A673 (cell line): ENCODE measurements at regions not wholly inside any gene's neighbourhood (a gene's known extent, or its start where the extent isn't known, plus 50 kb on each side); places are given as distances from the start of the nearest gene placed in this dataset.

Experiments
- BruUV-seq: library from RNA; stranded (reverse); fragments of 400-500 nt; replicated peaks from 2 replicates; lab custom pipeline; 2021; lab: Mats Ljungman, UMichigan
- CTCF ChIA-PET: fragments of 300-600 bp; sonication (Branson Sonifier 250); formaldehyde crosslinking; loops from one replicate; lab custom pipeline; 2022; ENCODE audit warnings: antibody characterized with exemption; lab: Charles Lee
- POLR2A ChIA-PET: fragments of 300-600 bp; sonication (Branson Sonifier 250); formaldehyde crosslinking; loops from one replicate; lab custom pipeline; 2022; ENCODE audit warnings: antibody characterized with exemption; ENCODE audit not compliant: low non-redundant PET; lab: Charles Lee
- DNase-seq: peaks from one replicate; pipeline ENCODE4 v3.0.0-alpha.2; 2015; ENCODE audit warnings: low spot score
- H3K27ac ChIP-seq: fragments of 200-600 bp; sonication (generic); 2 replicates; pipeline ENCODE4 v1.5.1; 2016; ENCODE audit warnings: mixed run types, low read depth, mild to moderate bottlenecking, mixed read lengths, antibody characterized with exemption, low read length; ENCODE audit not compliant: poor library complexity, severe bottlenecking
- H3K27me3 ChIP-seq: fragments of 200-600 bp; sonication (generic); replicated peaks from 2 replicates; pipeline ENCODE4 v1.6.1; 2017; ENCODE audit warnings: mixed run types, low read depth, mild to moderate bottlenecking, mixed read lengths, antibody characterized with exemption, low read length; ENCODE audit not compliant: insufficient read depth, poor library complexity
- H3K36me3 ChIP-seq: fragments of 200-600 bp; sonication (generic); 2 replicates; pipeline ENCODE4 v1.6.1; 2016; ENCODE audit warnings: mixed run types, mild to moderate bottlenecking, mixed read lengths, antibody characterized with exemption, low read length; ENCODE audit not compliant: insufficient read depth, poor library complexity, severe bottlenecking
- H3K4me1 ChIP-seq: fragments of 200-600 bp; sonication (generic); 2 replicates; pipeline ENCODE4 v1.6.1; 2017; ENCODE audit warnings: mixed run types, mild to moderate bottlenecking, mixed read lengths, antibody characterized with exemption, low read length; ENCODE audit not compliant: insufficient read depth, poor library complexity, severe bottlenecking
- H3K4me3 ChIP-seq: fragments of 200-600 bp; sonication (generic); 2 replicates; pipeline ENCODE4 v1.5.1; 2016; ENCODE audit warnings: low read depth, mixed run types, mild to moderate bottlenecking, mixed read lengths, low read length; ENCODE audit not compliant: poor library complexity, severe bottlenecking
- H3K9me3 ChIP-seq: fragments of 200-600 bp; sonication (generic); 2 replicates; pipeline ENCODE4 v1.6.1; 2016; ENCODE audit warnings: mixed run types, low read depth, mild to moderate bottlenecking, mixed read lengths, antibody characterized with exemption, low read length; ENCODE audit not compliant: poor library complexity, severe bottlenecking
- EZH2 ChIP-seq: fragments of 200-600 bp; sonication (generic); IDR thresholded peaks from 2 replicates; pipeline ENCODE4 v1.6.1; 2017; ENCODE audit warnings: borderline replicate concordance, low read depth, mild to moderate bottlenecking, mixed read lengths, antibody characterized with exemption, low read length; ENCODE audit not compliant: poor library complexity, severe bottlenecking
- intact Hi-C: fragments of 100-400 bp; cut with micrococcal nuclease; formaldehyde crosslinking; loops from one replicate; pipeline ENCODE4 v1.10.0; 2022; ENCODE audit not compliant: unreplicated experiment
- TF ChIP-seq, protein P1 (sequence below): fragments of 300-800, 200-600 bp; sonication (generic); conservative IDR thresholded peaks from 2 replicates; pipeline ENCODE4 v1.5.1; 2017; ENCODE audit warnings: low read depth, mild to moderate bottlenecking, antibody characterized with exemption, low read length, moderate library complexity, mixed read lengths

- Histone ChIP-seq H3K36me3 (no peaks in the 10 kb centered on the region), H3K27me3 (no peaks in the 10 kb centered on the region), H3K4me3 (no peak overlapping the region), H3K9me3 (no peaks in the 10 kb centered on the region), H3K27ac (no peak overlapping the region), H3K4me1 (no peaks in the 10 kb centered on the region)
- intact Hi-C loops = no loop called here
- no TSS peak for BruUV-seq
- ChIA-PET POLR2A (no interaction called here), CTCF (no interaction called here)
- peak; percentile 9 for DNase-seq
- TF ChIP-seq, protein P1, sequence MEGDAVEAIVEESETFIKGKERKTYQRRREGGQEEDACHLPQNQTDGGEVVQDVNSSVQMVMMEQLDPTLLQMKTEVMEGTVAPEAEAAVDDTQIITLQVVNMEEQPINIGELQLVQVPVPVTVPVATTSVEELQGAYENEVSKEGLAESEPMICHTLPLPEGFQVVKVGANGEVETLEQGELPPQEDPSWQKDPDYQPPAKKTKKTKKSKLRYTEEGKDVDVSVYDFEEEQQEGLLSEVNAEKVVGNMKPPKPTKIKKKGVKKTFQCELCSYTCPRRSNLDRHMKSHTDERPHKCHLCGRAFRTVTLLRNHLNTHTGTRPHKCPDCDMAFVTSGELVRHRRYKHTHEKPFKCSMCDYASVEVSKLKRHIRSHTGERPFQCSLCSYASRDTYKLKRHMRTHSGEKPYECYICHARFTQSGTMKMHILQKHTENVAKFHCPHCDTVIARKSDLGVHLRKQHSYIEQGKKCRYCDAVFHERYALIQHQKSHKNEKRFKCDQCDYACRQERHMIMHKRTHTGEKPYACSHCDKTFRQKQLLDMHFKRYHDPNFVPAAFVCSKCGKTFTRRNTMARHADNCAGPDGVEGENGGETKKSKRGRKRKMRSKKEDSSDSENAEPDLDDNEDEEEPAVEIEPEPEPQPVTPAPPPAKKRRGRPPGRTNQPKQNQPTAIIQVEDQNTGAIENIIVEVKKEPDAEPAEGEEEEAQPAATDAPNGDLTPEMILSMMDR = peak; percentile 28; the same call in 1 of the 2 replicates
- TF ChIP-seq EZH2 = no peak
These were observed 67.3 kb upstream of the SPRY2 start for GRCh38 chr13:80408270-80408669.

DNA sequence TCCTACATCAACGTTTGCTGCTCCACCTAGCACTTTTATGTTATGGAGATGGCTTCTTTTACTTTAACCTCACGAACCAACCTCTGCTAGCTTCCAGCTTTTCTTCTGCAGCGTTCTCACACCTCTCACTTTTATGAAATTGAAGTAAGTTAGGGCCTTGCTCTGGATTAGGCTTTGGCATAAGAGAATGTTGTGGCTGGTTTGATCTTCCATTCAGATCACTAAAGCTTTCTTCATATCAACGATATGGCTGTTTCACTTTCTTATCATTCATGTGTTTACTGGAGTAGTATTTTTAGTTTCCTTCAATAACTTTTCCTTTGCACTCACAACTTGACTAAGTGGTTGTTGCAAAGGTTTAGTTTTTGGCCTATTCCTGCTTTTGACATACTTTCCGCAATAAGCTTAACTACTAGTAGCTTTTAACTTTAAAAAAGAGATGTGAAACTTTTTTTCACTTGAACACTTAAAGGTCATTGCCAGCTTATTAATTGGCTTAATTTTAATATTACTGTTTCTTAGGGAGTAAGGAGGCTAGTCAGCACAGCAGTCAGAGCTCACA, 60.0 kb upstream of the SPRY2 start:
- Histone ChIP-seq H3K36me3 (no peaks in the 10 kb centered on the region), H3K4me3 (no peak overlapping the region), H3K27me3 (no peaks in the 10 kb centered on the region), H3K9me3 (no peaks in the 10 kb centered on the region), H3K4me1 (no peaks in the 10 kb centered on the region), H3K27ac (no peak overlapping the region)
- no TSS peak for BruUV-seq
- intact Hi-C loops = no loop called here
- DNase-seq = no peak
- POLR2A ChIA-PET = interaction anchor here (0.6 kb wide), 1 partner anchor 575 kb away, joined by 3 read pairs; no protein-coding TSS in a partner anchor
- CTCF ChIA-PET = no interaction called here
- no peak for TF ChIP-seq EZH2
- TF ChIP-seq, protein P1 = no peak

- DNase-seq = no peak
- no peaks in the 10 kb centered on the region for H3K36me3 ChIP-seq
- no TSS peak for BruUV-seq
- TF ChIP-seq EZH2 = no peak
- TF ChIP-seq, protein P1 = no peak
- POLR2A ChIA-PET = no interaction called here
- no peaks in the 10 kb centered on the region for H3K27me3 ChIP-seq
- CTCF ChIA-PET = no interaction called here
- intact Hi-C loops = no loop called here
- H3K27ac ChIP-seq = no peak overlapping the region
- no peaks in the 10 kb centered on the region for H3K9me3 ChIP-seq
- H3K4me1 ChIP-seq = no peaks in the 10 kb centered on the region
- H3K4me3 ChIP-seq = no peak overlapping the region
These were observed 59.4 kb upstream of the SPRY2 start for GRCh38 chr13:80400164-80400864.
